Hepatocyte (in vitro differentiated cells): ENCODE measurements at regions not wholly inside any gene's neighbourhood (a gene's known extent, or its start where the extent isn't known, plus 50 kb on each side); places are given as distances from the start of the nearest gene placed in this dataset.

Source experiments
- CTCF ChIP-seq: fragments of 200-600 bp; sonication (generic); IDR thresholded peaks from 2 replicates; pipeline ENCODE4 v1.5.1; 2016; ENCODE audit warnings: antibody characterized with exemption, mild to moderate bottlenecking; ENCODE audit not compliant: poor library complexity
- EZH2 ChIP-seq: fragments of 200-600 bp; sonication (generic); IDR thresholded peaks from 2 replicates; pipeline ENCODE4 v1.6.1; 2016; ENCODE audit warnings: antibody characterized with exemption, mild to moderate bottlenecking, borderline replicate concordance

DNA sequence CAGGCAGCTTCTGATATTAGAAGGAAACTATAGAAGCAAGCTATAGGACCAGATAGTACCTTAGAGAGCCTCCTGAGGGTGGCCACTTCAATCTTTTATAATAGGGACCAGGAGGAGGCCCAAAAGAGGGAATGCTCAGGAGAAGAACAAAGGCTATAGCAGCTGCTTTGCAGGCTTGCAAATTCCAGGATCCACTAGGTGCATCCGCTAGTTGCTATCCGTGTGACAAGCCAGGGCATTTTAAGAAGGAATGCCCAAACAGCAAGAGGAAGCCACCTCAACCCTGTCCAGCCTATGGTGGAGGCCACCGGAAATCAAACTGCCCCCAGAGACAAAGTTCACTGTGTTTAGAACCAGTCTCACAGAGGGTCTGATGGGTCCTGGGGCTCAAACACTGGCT, 192.6 kb upstream of the KIF2B start:
- TF ChIP-seq CTCF (no peak), EZH2 (no peak)
